ENCODE measurements at regions not wholly inside any gene's neighbourhood (a gene's known extent, or its start where the extent isn't known, plus 50 kb on each side); places are given as distances from the start of the nearest gene placed in this dataset.

DNA sequence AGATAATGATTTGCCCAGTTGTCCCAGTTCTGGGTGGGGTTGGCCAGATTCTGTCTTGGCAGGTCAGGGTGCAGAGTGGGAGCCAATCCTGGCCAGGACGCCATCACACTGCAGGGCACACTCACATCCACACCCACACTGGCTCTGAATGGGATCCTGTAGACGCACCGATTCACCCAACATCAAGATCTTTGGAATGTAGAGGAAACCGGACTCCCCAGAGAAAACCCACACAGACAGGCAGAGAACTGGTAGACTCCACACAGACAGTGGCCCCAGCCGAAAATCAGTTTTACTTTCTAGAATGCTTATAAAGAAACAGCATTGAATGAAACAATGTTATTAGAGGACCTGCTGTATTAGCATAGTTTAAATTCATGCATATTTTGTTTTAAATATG, 343.1 kb upstream of the DAB2 start:
- TF ChIP-seq FOXM1 (IDR thresholded peaks at IDR 0.05; ENCODE audit: borderline replicate concordance) (no peak), ELF4 (IDR thresholded peaks at IDR 0.05) (no peak), L3MBTL2 (conservative IDR thresholded peaks at IDR 0.05) (no peak), TARDBP (IDR thresholded peaks at IDR 0.05) (no peak)
